ENCODE measurements at regions not wholly inside any gene's neighbourhood (a gene's known extent, or its start where the extent isn't known, plus 50 kb on each side); places are given as distances from the start of the nearest gene placed in this dataset.

DNA sequence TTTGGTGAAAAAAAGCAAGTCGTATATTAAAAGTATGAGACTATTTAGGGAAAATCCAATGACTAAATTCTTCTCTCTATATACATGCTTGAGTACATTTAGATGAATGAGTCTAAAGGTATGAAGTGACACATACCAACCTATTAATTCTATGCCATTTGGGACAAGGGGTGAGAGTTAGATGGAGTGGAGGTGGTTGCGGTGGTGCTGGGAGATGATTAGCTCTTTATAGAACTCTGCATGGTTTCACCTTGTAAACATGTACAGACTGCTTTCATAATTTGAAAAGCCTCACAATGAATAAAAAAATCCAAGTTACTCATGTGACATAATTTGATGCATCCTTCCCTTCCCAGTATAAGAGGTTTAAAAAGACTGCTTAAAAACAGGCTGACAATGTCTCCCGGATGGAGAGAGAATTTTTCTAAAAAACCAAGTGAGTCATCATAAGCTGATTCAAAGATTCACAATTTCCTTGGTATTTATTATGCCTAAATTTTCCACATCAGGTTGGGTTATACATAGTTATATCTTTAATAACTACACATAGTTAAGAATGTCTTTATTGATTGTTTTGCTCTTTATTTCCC, 572.8 kb downstream of the REEP3 start (continued):
- TF ChIP-seq SOX13 (IDR thresholded peaks at IDR 0.05) (no peak), SOX13 (CRISPR knock-in tag; conservative IDR thresholded peaks at IDR 0.05 in 1 of 2, IDR thresholded peaks at IDR 0.05 in 1 of 2) (no peak)

DNA sequence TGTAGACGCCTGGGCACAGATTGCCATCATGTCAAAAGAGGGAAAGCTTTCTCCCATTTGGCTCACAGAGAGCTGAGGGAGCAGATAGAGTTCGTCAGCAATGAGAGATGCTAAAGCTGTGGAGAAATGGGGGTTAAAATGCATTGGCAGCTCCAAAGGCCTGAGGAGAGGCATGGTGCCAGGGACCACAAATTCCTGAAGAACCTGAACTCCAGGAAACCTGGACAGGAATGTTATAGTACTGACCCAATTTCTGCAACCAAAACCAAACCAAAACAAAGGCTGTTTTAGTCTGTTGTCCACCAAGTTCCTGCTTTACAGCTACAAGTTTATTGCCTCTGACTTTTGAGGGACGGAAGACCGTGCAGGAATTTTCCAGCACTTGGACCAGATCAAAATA, 575.7 kb downstream of the REEP3 start:
- no peaks in the 10 kb centered on the region for H3K36me3 ChIP-seq (replicated peaks in 1 of 2; ENCODE audit: control insufficient read depth in 1 of 2, insufficient read depth in 2 of 2, low read length in 2 of 2)
- in situ Hi-C loops (cut with HindIII; ENCODE audit: extremely low pct_ligation_motif_present, low pct_unique_long_range_greater_than_20kb): no loop called here
- H3K9ac ChIP-seq (ENCODE audit: insufficient read depth, low read depth, low read length): no peak overlapping the region
- 24% methylated on average over 4 of the region's 4 CpGs for WGBS (ENCODE audit: low lambda C conversion rate)
- BruUV-seq (replicated peaks): no TSS peak
- ATAC-seq: no peak
- DNase-seq (ENCODE audit: low spot score): no peak
- no peak overlapping the region for H3K27ac ChIP-seq (ENCODE audit: extremely low read length, insufficient read depth, low read length)
- intact Hi-C loops (cut with micrococcal nuclease; ENCODE audit: unreplicated experiment): no loop called here
- no peaks in the 10 kb centered on the region for H3K4me1 ChIP-seq (ENCODE audit: insufficient read depth, low read length)
- FAIRE-seq: no peak
- ChIA-PET CTCF (ENCODE audit: low intra/inter-chr PET ratio, low total read pairs) (no interaction called here), POLR2A (no interaction called here)
- H4K20me1 ChIP-seq (ENCODE audit: insufficient read depth, low read length): no peaks in the 10 kb centered on the region
- H3K9me3 ChIP-seq (ENCODE audit: low read length): no peaks in the 10 kb centered on the region
- H3K27me3 ChIP-seq (ENCODE audit: control insufficient read depth in 1 of 2, insufficient read depth in 2 of 2, low read length in 2 of 2): no peaks in the 10 kb centered on the region
- no peaks in the 10 kb centered on the region for H3K79me2 ChIP-seq (ENCODE audit: insufficient read depth, low read length)
- no peak overlapping the region for H3K4me3 ChIP-seq (replicated peaks in 1 of 3; ENCODE audit: insufficient read depth in 1 of 3, low read depth in 2 of 3, low read length in 3 of 3)
- H3K4me2 ChIP-seq (ENCODE audit: low read depth, low read length): no peak overlapping the region
- H2AFZ ChIP-seq (ENCODE audit: low read length): no peak overlapping the region
- TF ChIP-seq, protein P1, sequence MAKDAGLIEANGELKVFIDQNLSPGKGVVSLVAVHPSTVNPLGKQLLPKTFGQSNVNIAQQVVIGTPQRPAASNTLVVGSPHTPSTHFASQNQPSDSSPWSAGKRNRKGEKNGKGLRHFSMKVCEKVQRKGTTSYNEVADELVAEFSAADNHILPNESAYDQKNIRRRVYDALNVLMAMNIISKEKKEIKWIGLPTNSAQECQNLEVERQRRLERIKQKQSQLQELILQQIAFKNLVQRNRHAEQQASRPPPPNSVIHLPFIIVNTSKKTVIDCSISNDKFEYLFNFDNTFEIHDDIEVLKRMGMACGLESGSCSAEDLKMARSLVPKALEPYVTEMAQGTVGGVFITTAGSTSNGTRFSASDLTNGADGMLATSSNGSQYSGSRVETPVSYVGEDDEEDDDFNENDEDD (CRISPR knock-in tag; IDR thresholded peaks at IDR 0.05; ENCODE audit: borderline replicate concordance): no peak
- TF ChIP-seq, protein P2, sequence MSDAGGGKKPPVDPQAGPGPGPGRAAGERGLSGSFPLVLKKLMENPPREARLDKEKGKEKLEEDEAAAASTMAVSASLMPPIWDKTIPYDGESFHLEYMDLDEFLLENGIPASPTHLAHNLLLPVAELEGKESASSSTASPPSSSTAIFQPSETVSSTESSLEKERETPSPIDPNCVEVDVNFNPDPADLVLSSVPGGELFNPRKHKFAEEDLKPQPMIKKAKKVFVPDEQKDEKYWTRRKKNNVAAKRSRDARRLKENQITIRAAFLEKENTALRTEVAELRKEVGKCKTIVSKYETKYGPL (CRISPR knock-in tag; IDR thresholded peaks at IDR 0.05): no peak
- TF ChIP-seq ZNF660 (CRISPR knock-in tag; IDR thresholded peaks at IDR 0.05; ENCODE audit: borderline replicate concordance, low read depth) (no peak), SCMH1 (CRISPR knock-in tag; IDR thresholded peaks at IDR 0.05; ENCODE audit: borderline replicate concordance) (no peak), TAF15 (IDR thresholded peaks at IDR 0.05; ENCODE audit: low read depth, low read length, poor library complexity, severe bottlenecking) (no peak), ZNF891 (CRISPR knock-in tag; IDR thresholded peaks at IDR 0.05) (no peak), ZNF546 (CRISPR knock-in tag; conservative IDR thresholded peaks at IDR 0.05) (no peak), ZNF776 (CRISPR knock-in tag; IDR thresholded peaks at IDR 0.05) (no peak), CBFB (CRISPR knock-in tag; IDR thresholded peaks at IDR 0.05) (no peak)
- TF ChIP-seq, protein P3, sequence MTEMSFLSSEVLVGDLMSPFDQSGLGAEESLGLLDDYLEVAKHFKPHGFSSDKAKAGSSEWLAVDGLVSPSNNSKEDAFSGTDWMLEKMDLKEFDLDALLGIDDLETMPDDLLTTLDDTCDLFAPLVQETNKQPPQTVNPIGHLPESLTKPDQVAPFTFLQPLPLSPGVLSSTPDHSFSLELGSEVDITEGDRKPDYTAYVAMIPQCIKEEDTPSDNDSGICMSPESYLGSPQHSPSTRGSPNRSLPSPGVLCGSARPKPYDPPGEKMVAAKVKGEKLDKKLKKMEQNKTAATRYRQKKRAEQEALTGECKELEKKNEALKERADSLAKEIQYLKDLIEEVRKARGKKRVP (CRISPR knock-in tag; IDR thresholded peaks at IDR 0.05): no peak
- TF ChIP-seq, protein P4, sequence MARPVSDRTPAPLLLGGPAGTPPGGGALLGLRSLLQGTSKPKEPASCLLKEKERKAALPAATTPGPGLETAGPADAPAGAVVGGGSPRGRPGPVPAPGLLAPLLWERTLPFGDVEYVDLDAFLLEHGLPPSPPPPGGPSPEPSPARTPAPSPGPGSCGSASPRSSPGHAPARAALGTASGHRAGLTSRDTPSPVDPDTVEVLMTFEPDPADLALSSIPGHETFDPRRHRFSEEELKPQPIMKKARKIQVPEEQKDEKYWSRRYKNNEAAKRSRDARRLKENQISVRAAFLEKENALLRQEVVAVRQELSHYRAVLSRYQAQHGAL (CRISPR knock-in tag; IDR thresholded peaks at IDR 0.05; ENCODE audit: not compliant biosample characterization): no peak
- TF ChIP-seq, protein P5, sequence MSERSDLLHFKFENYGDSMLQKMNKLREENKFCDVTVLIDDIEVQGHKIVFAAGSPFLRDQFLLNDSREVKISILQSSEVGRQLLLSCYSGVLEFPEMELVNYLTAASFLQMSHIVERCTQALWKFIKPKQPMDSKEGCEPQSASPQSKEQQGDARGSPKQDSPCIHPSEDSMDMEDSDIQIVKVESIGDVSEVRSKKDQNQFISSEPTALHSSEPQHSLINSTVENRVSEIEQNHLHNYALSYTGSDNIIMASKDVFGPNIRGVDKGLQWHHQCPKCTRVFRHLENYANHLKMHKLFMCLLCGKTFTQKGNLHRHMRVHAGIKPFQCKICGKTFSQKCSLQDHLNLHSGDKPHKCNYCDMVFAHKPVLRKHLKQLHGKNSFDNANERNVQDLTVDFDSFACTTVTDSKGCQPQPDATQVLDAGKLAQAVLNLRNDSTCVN (CRISPR knock-in tag; IDR thresholded peaks at IDR 0.05; ENCODE audit: borderline replicate concordance): no peak
- TF ChIP-seq, protein P6, sequence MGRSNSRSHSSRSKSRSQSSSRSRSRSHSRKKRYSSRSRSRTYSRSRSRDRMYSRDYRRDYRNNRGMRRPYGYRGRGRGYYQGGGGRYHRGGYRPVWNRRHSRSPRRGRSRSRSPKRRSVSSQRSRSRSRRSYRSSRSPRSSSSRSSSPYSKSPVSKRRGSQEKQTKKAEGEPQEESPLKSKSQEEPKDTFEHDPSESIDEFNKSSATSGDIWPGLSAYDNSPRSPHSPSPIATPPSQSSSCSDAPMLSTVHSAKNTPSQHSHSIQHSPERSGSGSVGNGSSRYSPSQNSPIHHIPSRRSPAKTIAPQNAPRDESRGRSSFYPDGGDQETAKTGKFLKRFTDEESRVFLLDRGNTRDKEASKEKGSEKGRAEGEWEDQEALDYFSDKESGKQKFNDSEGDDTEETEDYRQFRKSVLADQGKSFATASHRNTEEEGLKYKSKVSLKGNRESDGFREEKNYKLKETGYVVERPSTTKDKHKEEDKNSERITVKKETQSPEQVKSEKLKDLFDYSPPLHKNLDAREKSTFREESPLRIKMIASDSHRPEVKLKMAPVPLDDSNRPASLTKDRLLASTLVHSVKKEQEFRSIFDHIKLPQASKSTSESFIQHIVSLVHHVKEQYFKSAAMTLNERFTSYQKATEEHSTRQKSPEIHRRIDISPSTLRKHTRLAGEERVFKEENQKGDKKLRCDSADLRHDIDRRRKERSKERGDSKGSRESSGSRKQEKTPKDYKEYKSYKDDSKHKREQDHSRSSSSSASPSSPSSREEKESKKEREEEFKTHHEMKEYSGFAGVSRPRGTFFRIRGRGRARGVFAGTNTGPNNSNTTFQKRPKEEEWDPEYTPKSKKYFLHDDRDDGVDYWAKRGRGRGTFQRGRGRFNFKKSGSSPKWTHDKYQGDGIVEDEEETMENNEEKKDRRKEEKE (IDR thresholded peaks at IDR 0.05): no peak

Measured in HepG2 (cell line).